Panc1 (cell line): ENCODE measurements at regions not wholly inside any gene's neighbourhood (a gene's known extent, or its start where the extent isn't known, plus 50 kb on each side); places are given as distances from the start of the nearest gene placed in this dataset.

Experiments used
- ATAC-seq: fragments of 200-7000 bp; cut with Tn5 transposase; 2 replicates; pipeline ENCODE4 v1.9.1; 2020; ENCODE audit warnings: mild to moderate bottlenecking, moderate library complexity
- BruUV-seq: library from RNA; stranded (reverse); fragments of 400-500 nt; replicated peaks from 2 replicates; lab custom pipeline; 2021; lab: Mats Ljungman, UMichigan
- CTCF ChIA-PET: fragments of 300-600 bp; sonication (Branson Sonifier 250); formaldehyde crosslinking; loops from one replicate; lab custom pipeline; 2022; ENCODE audit warnings: antibody characterized with exemption; lab: Charles Lee
- POLR2A ChIA-PET: fragments of 300-600 bp; sonication (Branson Sonifier 250); formaldehyde crosslinking; loops from one replicate; lab custom pipeline; 2022; ENCODE audit warnings: antibody characterized with exemption; lab: Charles Lee
- DNase-seq: peaks from one replicate; pipeline ENCODE4 v3.0.0-alpha.2; 2010; ENCODE audit warnings: low read depth, low spot score
- H3K27ac ChIP-seq: 2 replicates; pipeline ENCODE4 v1.5.1; 2011; ENCODE audit warnings: mild to moderate bottlenecking, low read length, inconsistent platforms
- H3K27me3 ChIP-seq: fragments of 200-500 bp; sonication (Bioruptor generic); 2 replicates; pipeline ENCODE4 v1.6.0; 2014; ENCODE audit warnings: low read length, inconsistent platforms; ENCODE audit not compliant: control insufficient read depth, insufficient read depth
- H3K36me3 ChIP-seq: fragments of 200-500 bp; sonication (Bioruptor generic); 2 replicates; pipeline ENCODE4 v1.5.1; 2014; ENCODE audit warnings: inconsistent platforms, mild to moderate bottlenecking, low read length, moderate library complexity; ENCODE audit not compliant: control insufficient read depth, insufficient read depth
- H3K4me1 ChIP-seq: 2 replicates; pipeline ENCODE4 v1.5.1; 2011; ENCODE audit warnings: inconsistent platforms, mild to moderate bottlenecking, low read length, moderate library complexity; ENCODE audit not compliant: control insufficient read depth, insufficient read depth
- H3K4me3 ChIP-seq, 2 experiments: 2 replicates each; pipeline ENCODE4 v1.5.1; 2011 to 2012; ENCODE audit warnings: low read depth in 2 of 2, low read length in 2 of 2, mild to moderate bottlenecking in 2 of 2, inconsistent platforms in 1 of 2, moderate library complexity in 1 of 2
- H3K9me3 ChIP-seq: fragments of 200-500 bp; sonication (Bioruptor generic); 2 replicates; pipeline ENCODE4 v1.5.1; 2014; ENCODE audit warnings: low read depth, mild to moderate bottlenecking, inconsistent platforms, low read length, moderate library complexity; ENCODE audit not compliant: control insufficient read depth, insufficient read depth
- POLR2AphosphoS5 ChIP-seq: IDR thresholded peaks from 2 replicates; pipeline ENCODE4 v1.6.1; 2012; ENCODE audit warnings: mild to moderate bottlenecking, low read depth, low read length, moderate library complexity
- SIN3A ChIP-seq: IDR thresholded peaks from 2 replicates; pipeline ENCODE4 v1.6.1; 2012; ENCODE audit warnings: low read depth, mild to moderate bottlenecking, low read length, moderate library complexity, borderline replicate concordance; ENCODE audit not compliant: insufficient read depth
- TCF7L2 ChIP-seq: IDR thresholded peaks from 2 replicates; pipeline ENCODE4 v1.6.1; 2011; ENCODE audit warnings: mild to moderate bottlenecking, low read depth, low read length, inconsistent platforms
- in situ Hi-C: cut with HindIII; loops from 2 replicates; pipeline ENCODE4 v1.10.0; 2016; ENCODE audit warnings: low sequenced_read_pairs, low pct_unique_long_range_greater_than_20kb
- intact Hi-C: fragments of 100-400 bp; cut with micrococcal nuclease; formaldehyde crosslinking; loops from one replicate; pipeline ENCODE4 v1.10.0; 2022; ENCODE audit not compliant: unreplicated experiment
- TF ChIP-seq, protein P1 (sequence below), 2 experiments: IDR thresholded peaks; 2 replicates each; pipeline ENCODE4 v1.6.1; 2011 to 2012; ENCODE audit warnings: low read depth in 2 of 2, control low read depth in 1 of 2, low read length in 1 of 2, mild to moderate bottlenecking in 1 of 2, moderate library complexity in 1 of 2; ENCODE audit not compliant: insufficient read depth in 1 of 2
- TF ChIP-seq, protein P2 (sequence below): fragments of 450-650 bp; IDR thresholded peaks from 2 replicates; pipeline ENCODE4 v1.5.1; 2017; ENCODE audit warnings: mild to moderate bottlenecking

DNA sequence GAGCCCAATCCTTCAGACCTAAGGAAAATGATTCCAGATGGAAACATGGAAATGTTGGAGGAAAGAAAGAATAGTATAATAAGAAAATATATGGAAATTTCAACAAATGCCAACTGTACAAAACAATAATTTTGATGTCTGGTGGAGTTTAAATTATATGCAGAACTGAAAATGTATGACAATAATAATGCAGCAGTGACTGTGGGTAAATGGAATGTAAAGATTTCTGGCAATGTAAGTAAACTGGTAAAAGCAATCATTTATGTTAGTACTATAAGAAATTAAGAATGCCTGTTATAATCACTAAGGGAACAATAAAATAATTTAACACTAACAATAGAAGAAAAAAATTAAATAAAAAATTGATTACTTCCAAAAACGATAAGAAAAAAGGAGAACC lies 89.0 kb downstream of the EDN1 start:
- peaks cover 6% of the 10 kb centered on the region; the same call in 1 of the 2 replicates for H3K9me3 ChIP-seq
- CTCF ChIA-PET = no interaction called here
- H3K27me3 ChIP-seq = no peaks in the 10 kb centered on the region
- TF ChIP-seq POLR2AphosphoS5 (no peak), SIN3A (no peak)
- TF ChIP-seq, protein P1, sequence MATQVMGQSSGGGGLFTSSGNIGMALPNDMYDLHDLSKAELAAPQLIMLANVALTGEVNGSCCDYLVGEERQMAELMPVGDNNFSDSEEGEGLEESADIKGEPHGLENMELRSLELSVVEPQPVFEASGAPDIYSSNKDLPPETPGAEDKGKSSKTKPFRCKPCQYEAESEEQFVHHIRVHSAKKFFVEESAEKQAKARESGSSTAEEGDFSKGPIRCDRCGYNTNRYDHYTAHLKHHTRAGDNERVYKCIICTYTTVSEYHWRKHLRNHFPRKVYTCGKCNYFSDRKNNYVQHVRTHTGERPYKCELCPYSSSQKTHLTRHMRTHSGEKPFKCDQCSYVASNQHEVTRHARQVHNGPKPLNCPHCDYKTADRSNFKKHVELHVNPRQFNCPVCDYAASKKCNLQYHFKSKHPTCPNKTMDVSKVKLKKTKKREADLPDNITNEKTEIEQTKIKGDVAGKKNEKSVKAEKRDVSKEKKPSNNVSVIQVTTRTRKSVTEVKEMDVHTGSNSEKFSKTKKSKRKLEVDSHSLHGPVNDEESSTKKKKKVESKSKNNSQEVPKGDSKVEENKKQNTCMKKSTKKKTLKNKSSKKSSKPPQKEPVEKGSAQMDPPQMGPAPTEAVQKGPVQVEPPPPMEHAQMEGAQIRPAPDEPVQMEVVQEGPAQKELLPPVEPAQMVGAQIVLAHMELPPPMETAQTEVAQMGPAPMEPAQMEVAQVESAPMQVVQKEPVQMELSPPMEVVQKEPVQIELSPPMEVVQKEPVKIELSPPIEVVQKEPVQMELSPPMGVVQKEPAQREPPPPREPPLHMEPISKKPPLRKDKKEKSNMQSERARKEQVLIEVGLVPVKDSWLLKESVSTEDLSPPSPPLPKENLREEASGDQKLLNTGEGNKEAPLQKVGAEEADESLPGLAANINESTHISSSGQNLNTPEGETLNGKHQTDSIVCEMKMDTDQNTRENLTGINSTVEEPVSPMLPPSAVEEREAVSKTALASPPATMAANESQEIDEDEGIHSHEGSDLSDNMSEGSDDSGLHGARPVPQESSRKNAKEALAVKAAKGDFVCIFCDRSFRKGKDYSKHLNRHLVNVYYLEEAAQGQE (IDR thresholded peaks at IDR 0.05; ENCODE audit: insufficient read depth in 1 of 2, low read depth in 2 of 2, low read length in 1 of 2) = no peak
- no peak overlapping the region for H3K4me3 ChIP-seq
- H3K4me1 ChIP-seq = no peaks in the 10 kb centered on the region
- in situ Hi-C loops (no loop called here), intact Hi-C loops (no loop called here)
- BruUV-seq = no TSS peak
- DNase-seq (no peak), ATAC-seq (no peak)
- POLR2A ChIA-PET = no interaction called here
- H3K36me3 ChIP-seq = no peaks in the 10 kb centered on the region
- H3K27ac ChIP-seq = no peak overlapping the region

DNA sequence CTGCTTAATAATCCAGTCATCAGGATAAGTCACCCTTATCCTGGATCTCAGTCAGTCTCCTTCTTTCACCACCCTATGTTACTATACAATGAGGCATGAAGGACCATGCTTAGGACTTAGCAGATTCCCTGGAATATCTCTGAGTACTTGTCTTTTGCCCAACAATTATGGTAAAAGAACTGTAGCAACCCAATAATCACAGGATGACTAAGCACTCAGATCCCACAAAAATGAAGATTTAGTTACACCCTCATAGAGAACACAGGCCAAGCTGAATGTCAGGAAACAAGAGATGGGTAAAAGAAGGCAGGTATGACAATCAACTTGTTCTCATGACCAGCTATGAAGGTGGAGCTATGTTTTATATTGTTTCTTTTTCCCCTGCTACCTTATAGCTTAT lies 91.4 kb downstream of the EDN1 start:
- H3K4me3 ChIP-seq = no peak overlapping the region
- ChIA-PET POLR2A (no interaction called here), CTCF (interaction anchor here (0.7 kb wide), 1 partner anchor 23 kb away, joined by 5 read pairs; no protein-coding TSS in a partner anchor)
- no peaks in the 10 kb centered on the region for H3K4me1 ChIP-seq
- TF ChIP-seq SIN3A (no peak), TCF7L2 (no peak), POLR2AphosphoS5 (no peak)
- TF ChIP-seq, protein P1 (IDR thresholded peaks at IDR 0.05; ENCODE audit: insufficient read depth in 1 of 2, low read depth in 2 of 2, low read length in 1 of 2) = no peak
- TF ChIP-seq, protein P2, sequence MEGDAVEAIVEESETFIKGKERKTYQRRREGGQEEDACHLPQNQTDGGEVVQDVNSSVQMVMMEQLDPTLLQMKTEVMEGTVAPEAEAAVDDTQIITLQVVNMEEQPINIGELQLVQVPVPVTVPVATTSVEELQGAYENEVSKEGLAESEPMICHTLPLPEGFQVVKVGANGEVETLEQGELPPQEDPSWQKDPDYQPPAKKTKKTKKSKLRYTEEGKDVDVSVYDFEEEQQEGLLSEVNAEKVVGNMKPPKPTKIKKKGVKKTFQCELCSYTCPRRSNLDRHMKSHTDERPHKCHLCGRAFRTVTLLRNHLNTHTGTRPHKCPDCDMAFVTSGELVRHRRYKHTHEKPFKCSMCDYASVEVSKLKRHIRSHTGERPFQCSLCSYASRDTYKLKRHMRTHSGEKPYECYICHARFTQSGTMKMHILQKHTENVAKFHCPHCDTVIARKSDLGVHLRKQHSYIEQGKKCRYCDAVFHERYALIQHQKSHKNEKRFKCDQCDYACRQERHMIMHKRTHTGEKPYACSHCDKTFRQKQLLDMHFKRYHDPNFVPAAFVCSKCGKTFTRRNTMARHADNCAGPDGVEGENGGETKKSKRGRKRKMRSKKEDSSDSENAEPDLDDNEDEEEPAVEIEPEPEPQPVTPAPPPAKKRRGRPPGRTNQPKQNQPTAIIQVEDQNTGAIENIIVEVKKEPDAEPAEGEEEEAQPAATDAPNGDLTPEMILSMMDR = no peak
- ATAC-seq (no peak), DNase-seq (no peak)
- no TSS peak for BruUV-seq
- intact Hi-C loops (no loop called here), in situ Hi-C loops (no loop called here)
- H3K27me3 ChIP-seq = no peaks in the 10 kb centered on the region
- peaks cover 6% of the 10 kb centered on the region; the same call in 1 of the 2 replicates for H3K9me3 ChIP-seq
- H3K27ac ChIP-seq = peak overlapping the region; percentile 44; the same call in 1 of the 2 replicates
- H3K36me3 ChIP-seq = no peaks in the 10 kb centered on the region
